HEK293 (cell line): ENCODE measurements at regions not wholly inside any gene's neighbourhood (a gene's known extent, or its start where the extent isn't known, plus 50 kb on each side); places are given as distances from the start of the nearest gene placed in this dataset.

Source experiments
- CTCF ChIA-PET: fragments of 350-600 bp; formaldehyde crosslinking; extraction: SDS; loops from one replicate; lab custom pipeline; 2021; ENCODE audit warnings: antibody characterized with exemption; lab: Yijun Ruan, JAX
- POLR2A ChIA-PET: fragments of 300-600 bp; formaldehyde crosslinking; extraction: SDS; loops from one replicate; lab custom pipeline; 2020; ENCODE audit warnings: antibody characterized with exemption, inconsistent platforms; lab: Yijun Ruan, JAX
- H3K27ac ChIP-seq: fragments of 200-500 bp; sonication (Bioruptor generic); 2 replicates; pipeline ENCODE4 v1.5.1; 2014; ENCODE audit warnings: low read depth, low read length, control low read depth, inconsistent platforms; ENCODE audit errors: extremely low read depth
- H3K36me3 ChIP-seq, 2 experiments: fragments of 200-500 bp in 1 of 2; sonication (Bioruptor generic) in 1 of 2; 1 replicate in 1 of 2; 2 replicates in 1 of 2; pipeline ENCODE4 v1.5.1; 2014 to 2017; ENCODE audit warnings: inconsistent platforms in 2 of 2, low read length in 2 of 2; ENCODE audit not compliant: control insufficient read depth in 2 of 2, insufficient read depth in 1 of 2
- H3K4me1 ChIP-seq: fragments of 200-500 bp; sonication (Bioruptor generic); 2 replicates; pipeline ENCODE4 v1.5.1; 2014; ENCODE audit warnings: mild to moderate bottlenecking, low read length, inconsistent platforms; ENCODE audit not compliant: control insufficient read depth, insufficient read depth
- H3K4me3 ChIP-seq: 2 replicates; pipeline ENCODE4 v1.5.1; 2011; ENCODE audit warnings: low read depth, mild to moderate bottlenecking, control low read depth, low read length, moderate library complexity
- H3K9me3 ChIP-seq: fragments of 200-500 bp; sonication (Bioruptor generic); 2 replicates; pipeline ENCODE4 v1.5.1; 2014; ENCODE audit warnings: low read depth, low read length, inconsistent platforms; ENCODE audit not compliant: control insufficient read depth, insufficient read depth
- GLIS2 ChIP-seq: fragments of 450-650 bp; formaldehyde crosslinking; IDR thresholded peaks from 2 replicates; pipeline ENCODE4 v1.5.1; 2016; ENCODE audit warnings: missing biosample characterization, missing genetic modification characterization
- OVOL3 ChIP-seq: fragments of 450-650 bp; formaldehyde crosslinking; IDR thresholded peaks from 2 replicates; pipeline ENCODE4 v1.5.1; 2016; ENCODE audit warnings: missing biosample characterization, missing genetic modification characterization
- SP7 ChIP-seq: fragments of 450-650 bp; formaldehyde crosslinking; IDR thresholded peaks from 2 replicates; pipeline ENCODE4 v1.5.1; 2016; ENCODE audit warnings: missing biosample characterization, missing genetic modification characterization
- ZNF157 ChIP-seq: fragments of 450-650 bp; formaldehyde crosslinking; IDR thresholded peaks from 2 replicates; pipeline ENCODE4 v1.5.1; 2016; ENCODE audit warnings: missing biosample characterization, missing genetic modification characterization
- ZNF2 ChIP-seq: fragments of 450-650 bp; formaldehyde crosslinking; IDR thresholded peaks from 2 replicates; pipeline ENCODE4 v1.5.1; 2016; ENCODE audit warnings: missing biosample characterization, missing genetic modification characterization
- ZNF214 ChIP-seq: fragments of 450-650 bp; formaldehyde crosslinking; IDR thresholded peaks from 2 replicates; pipeline ENCODE4 v1.5.1; 2017; ENCODE audit warnings: missing biosample characterization, mild to moderate bottlenecking, missing genetic modification characterization, borderline replicate concordance
- ZNF23 ChIP-seq: fragments of 450-650 bp; formaldehyde crosslinking; IDR thresholded peaks from 2 replicates; pipeline ENCODE4 v1.5.1; 2016; ENCODE audit warnings: missing biosample characterization, missing genetic modification characterization, borderline replicate concordance
- ZNF24 ChIP-seq: fragments of 450-650 bp; formaldehyde crosslinking; IDR thresholded peaks from 2 replicates; pipeline ENCODE4 v1.5.1; 2016; ENCODE audit warnings: missing biosample characterization, missing genetic modification characterization
- ZNF391 ChIP-seq: fragments of 450-650 bp; formaldehyde crosslinking; IDR thresholded peaks from 2 replicates; pipeline ENCODE4 v1.5.1; 2016; ENCODE audit warnings: low read depth, missing biosample characterization, missing genetic modification characterization, borderline replicate concordance
- ZNF433 ChIP-seq: fragments of 450-650 bp; formaldehyde crosslinking; IDR thresholded peaks from 2 replicates; pipeline ENCODE4 v1.5.1; 2016; ENCODE audit warnings: missing biosample characterization, missing genetic modification characterization, low read depth
- ZNF561 ChIP-seq: fragments of 450-650 bp; IDR thresholded peaks from 2 replicates; pipeline ENCODE4 v1.5.1; 2018; ENCODE audit warnings: missing biosample characterization, missing genetic modification characterization, borderline replicate concordance
- ZNF660 ChIP-seq: fragments of 450-650 bp; IDR thresholded peaks from 2 replicates; pipeline ENCODE4 v1.5.1; 2018; ENCODE audit warnings: missing biosample characterization, mild to moderate bottlenecking, missing genetic modification characterization
- ZNF664 ChIP-seq: fragments of 450-650 bp; formaldehyde crosslinking; IDR thresholded peaks from 2 replicates; pipeline ENCODE4 v1.5.1; 2016; ENCODE audit warnings: missing biosample characterization, missing genetic modification characterization
- ZNF777 ChIP-seq: fragments of 450-650 bp; formaldehyde crosslinking; IDR thresholded peaks from 2 replicates; pipeline ENCODE4 v1.5.1; 2017; ENCODE audit warnings: missing biosample characterization, missing genetic modification characterization, borderline replicate concordance
- ZNF785 ChIP-seq: fragments of 450-650 bp; formaldehyde crosslinking; IDR thresholded peaks from 2 replicates; pipeline ENCODE4 v1.5.1; 2016; ENCODE audit warnings: missing biosample characterization, missing genetic modification characterization
- TF ChIP-seq, protein P1 (sequence below): fragments of 450-650 bp; formaldehyde crosslinking; IDR thresholded peaks from 2 replicates; pipeline ENCODE4 v1.5.1; 2016; ENCODE audit warnings: missing biosample characterization, missing genetic modification characterization
- TF ChIP-seq, protein P2 (sequence below): IDR thresholded peaks from 2 replicates; pipeline ENCODE4 v1.6.1; 2011; ENCODE audit warnings: mild to moderate bottlenecking, low read depth, low read length, borderline replicate concordance
- TF ChIP-seq, protein P3 (sequence below): fragments of 450-650 bp; formaldehyde crosslinking; IDR thresholded peaks from 2 replicates; pipeline ENCODE4 v1.5.1; 2017; ENCODE audit warnings: missing biosample characterization, missing genetic modification characterization
- TF ChIP-seq, protein P4 (sequence below): fragments of 450-650 bp; formaldehyde crosslinking; IDR thresholded peaks from 2 replicates; pipeline ENCODE4 v1.5.1; 2016; ENCODE audit warnings: missing biosample characterization, missing genetic modification characterization

DNA sequence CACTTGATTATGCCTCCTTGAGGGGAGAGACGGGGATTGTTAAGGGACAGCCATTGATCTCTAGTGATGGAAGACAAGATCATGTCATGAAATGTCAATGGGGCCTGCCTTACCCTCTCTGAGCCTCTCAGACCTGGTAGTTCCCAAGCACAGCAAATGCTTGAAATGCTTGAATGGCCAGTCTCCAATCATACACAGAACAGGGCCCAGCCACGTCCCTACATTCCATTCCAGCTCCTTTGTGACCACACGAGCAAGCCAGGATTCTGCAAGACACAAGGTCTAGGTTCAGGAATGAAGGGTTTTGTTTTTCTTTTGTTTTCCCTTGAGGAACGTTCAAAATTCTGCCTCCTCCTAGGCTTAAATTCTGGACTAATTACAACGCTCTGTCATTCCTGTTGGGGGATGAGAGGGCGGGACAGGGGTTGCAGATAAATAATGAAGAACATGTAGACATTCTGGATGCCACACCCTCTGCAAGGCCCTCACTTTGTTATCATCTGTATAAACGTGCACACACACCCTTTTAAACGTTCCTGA lies 98.1 kb upstream of the YPEL5 start:
- ChIA-PET POLR2A (no interaction called here), CTCF (no interaction called here)
- no peaks in the 10 kb centered on the region for H3K36me3 ChIP-seq

DNA sequence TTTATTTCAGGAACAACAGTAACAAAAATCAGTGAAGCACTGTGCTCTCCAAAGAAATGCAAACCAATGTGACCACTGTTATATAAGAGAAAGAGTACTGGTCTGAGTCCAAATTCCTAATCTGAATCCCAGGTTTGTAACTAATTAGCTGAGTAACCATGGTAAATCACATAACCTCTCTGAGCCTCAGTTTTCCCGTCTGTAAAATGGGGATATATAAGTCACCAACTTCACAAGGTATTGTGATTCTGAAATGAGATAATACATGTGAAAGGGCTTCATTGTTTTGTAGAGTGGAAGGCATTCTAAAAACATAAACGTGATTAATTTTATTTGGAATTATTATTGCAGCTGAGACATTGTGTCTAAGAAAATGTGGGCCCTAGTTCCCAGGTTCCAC lies 91.3 kb upstream of the YPEL5 start:
- CTCF ChIA-PET, result interaction anchor here (1.4 kb wide), 1 partner anchor 17 kb away, joined by 5 read pairs; no protein-coding TSS in a partner anchor
- POLR2A ChIA-PET, result no interaction called here
- no peaks in the 10 kb centered on the region for H3K4me1 ChIP-seq
- TF ChIP-seq ZNF2 (tag by site-specific recombination), result no peak
- no peak for TF ChIP-seq ZNF664 (tag by site-specific recombination)
- no peak for TF ChIP-seq ZNF433 (tag by site-specific recombination)
- TF ChIP-seq, protein P1, sequence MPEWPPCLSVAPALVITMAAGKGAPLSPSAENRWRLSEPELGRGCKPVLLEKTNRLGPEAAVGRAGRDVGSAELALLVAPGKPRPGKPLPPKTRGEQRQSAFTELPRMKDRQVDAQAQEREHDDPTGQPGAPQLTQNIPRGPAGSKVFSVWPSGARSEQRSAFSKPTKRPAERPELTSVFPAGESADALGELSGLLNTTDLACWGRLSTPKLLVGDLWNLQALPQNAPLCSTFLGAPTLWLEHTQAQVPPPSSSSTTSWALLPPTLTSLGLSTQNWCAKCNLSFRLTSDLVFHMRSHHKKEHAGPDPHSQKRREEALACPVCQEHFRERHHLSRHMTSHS (tag by site-specific recombination), result no peak
- TF ChIP-seq ZNF561 (tag by site-specific recombination), result no peak
- H3K36me3 ChIP-seq, result no peaks in the 10 kb centered on the region
- no peaks in the 10 kb centered on the region for H3K9me3 ChIP-seq
- H3K4me3 ChIP-seq, result no peak overlapping the region
- H3K27ac ChIP-seq, result no peak overlapping the region

More for the DNA sequence above, 98.1 kb upstream of the YPEL5 start:
- TF ChIP-seq ZNF24 (tag by site-specific recombination), result no peak
- no peak for TF ChIP-seq ZNF214 (tag by site-specific recombination)
- TF ChIP-seq, protein P2, sequence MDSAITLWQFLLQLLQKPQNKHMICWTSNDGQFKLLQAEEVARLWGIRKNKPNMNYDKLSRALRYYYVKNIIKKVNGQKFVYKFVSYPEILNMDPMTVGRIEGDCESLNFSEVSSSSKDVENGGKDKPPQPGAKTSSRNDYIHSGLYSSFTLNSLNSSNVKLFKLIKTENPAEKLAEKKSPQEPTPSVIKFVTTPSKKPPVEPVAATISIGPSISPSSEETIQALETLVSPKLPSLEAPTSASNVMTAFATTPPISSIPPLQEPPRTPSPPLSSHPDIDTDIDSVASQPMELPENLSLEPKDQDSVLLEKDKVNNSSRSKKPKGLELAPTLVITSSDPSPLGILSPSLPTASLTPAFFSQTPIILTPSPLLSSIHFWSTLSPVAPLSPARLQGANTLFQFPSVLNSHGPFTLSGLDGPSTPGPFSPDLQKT, result no peak
- TF ChIP-seq, protein P3, sequence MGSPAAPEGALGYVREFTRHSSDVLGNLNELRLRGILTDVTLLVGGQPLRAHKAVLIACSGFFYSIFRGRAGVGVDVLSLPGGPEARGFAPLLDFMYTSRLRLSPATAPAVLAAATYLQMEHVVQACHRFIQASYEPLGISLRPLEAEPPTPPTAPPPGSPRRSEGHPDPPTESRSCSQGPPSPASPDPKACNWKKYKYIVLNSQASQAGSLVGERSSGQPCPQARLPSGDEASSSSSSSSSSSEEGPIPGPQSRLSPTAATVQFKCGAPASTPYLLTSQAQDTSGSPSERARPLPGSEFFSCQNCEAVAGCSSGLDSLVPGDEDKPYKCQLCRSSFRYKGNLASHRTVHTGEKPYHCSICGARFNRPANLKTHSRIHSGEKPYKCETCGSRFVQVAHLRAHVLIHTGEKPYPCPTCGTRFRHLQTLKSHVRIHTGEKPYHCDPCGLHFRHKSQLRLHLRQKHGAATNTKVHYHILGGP (tag by site-specific recombination), result no peak
- TF ChIP-seq ZNF157 (tag by site-specific recombination), result no peak
- no peak for TF ChIP-seq ZNF660 (tag by site-specific recombination)
- no peak for TF ChIP-seq SP7 (tag by site-specific recombination)
- TF ChIP-seq, protein P4, sequence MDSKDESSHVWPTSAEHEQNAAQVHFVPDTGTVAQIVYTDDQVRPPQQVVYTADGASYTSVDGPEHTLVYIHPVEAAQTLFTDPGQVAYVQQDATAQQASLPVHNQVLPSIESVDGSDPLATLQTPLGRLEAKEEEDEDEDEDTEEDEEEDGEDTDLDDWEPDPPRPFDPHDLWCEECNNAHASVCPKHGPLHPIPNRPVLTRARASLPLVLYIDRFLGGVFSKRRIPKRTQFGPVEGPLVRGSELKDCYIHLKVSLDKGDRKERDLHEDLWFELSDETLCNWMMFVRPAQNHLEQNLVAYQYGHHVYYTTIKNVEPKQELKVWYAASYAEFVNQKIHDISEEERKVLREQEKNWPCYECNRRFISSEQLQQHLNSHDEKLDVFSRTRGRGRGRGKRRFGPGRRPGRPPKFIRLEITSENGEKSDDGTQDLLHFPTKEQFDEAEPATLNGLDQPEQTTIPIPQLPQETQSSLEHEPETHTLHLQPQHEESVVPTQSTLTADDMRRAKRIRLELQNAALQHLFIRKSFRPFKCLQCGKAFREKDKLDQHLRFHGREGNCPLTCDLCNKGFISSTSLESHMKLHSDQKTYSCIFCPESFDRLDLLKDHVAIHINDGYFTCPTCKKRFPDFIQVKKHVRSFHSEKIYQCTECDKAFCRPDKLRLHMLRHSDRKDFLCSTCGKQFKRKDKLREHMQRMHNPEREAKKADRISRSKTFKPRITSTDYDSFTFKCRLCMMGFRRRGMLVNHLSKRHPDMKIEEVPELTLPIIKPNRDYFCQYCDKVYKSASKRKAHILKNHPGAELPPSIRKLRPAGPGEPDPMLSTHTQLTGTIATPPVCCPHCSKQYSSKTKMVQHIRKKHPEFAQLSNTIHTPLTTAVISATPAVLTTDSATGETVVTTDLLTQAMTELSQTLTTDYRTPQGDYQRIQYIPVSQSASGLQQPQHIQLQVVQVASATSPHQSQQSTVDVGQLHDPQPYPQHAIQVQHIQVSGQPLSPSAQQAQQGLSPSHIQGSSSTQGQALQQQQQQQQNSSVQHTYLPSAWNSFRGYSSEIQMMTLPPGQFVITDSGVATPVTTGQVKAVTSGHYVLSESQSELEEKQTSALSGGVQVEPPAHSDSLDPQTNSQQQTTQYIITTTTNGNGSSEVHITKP (tag by site-specific recombination), result no peak
- no peak for TF ChIP-seq ZNF777 (tag by site-specific recombination)
- no peak for TF ChIP-seq ZNF391 (tag by site-specific recombination)
- no peak for TF ChIP-seq ZNF23
- no peak for TF ChIP-seq OVOL3
- no peak for TF ChIP-seq ZNF785 (tag by site-specific recombination)
- TF ChIP-seq GLIS2 (tag by site-specific recombination), result no peak
- Histone ChIP-seq H3K4me1 (no peaks in the 10 kb centered on the region), H3K9me3 (no peaks in the 10 kb centered on the region), H3K27ac (no peak overlapping the region), H3K4me3 (no peak overlapping the region)
